AG09319 (cell line): ENCODE measurements at regions not wholly inside any gene's neighbourhood (a gene's known extent, or its start where the extent isn't known, plus 50 kb on each side); places are given as distances from the start of the nearest gene placed in this dataset.

Experiments
- DNase-seq: peaks from one replicate; pipeline ENCODE4 v3.0.0-alpha.2; 2010; ENCODE audit warnings: low read depth; ENCODE audit errors: extremely low read depth
- CTCF ChIP-seq: IDR thresholded peaks from 2 replicates; pipeline ENCODE4 v1.5.1; 2011; ENCODE audit warnings: low read depth, mild to moderate bottlenecking, inconsistent platforms, low read length, moderate library complexity

DNA sequence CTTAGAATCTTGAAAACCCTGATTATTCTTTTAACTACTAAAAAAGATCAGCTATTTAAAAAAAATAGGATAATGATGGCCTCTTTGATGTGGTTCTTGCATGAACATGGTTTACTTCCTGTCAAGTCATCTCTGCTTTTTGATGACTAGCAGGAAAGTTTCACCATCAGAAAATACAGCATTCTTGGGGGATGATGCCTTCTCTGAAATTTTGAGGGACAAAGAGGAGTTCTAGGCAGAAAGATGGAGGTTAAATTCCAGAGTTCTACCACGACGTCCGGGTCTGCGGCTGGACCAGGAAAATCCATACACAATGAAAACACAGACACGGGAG is 130.4 kb downstream of the OLIG3 start:
- DNase-seq, result no peak

GRCh38 chr6:137362878-137363804 is 131.1 kb downstream of the OLIG3 start:
- no peak for TF ChIP-seq CTCF
- no peak for DNase-seq

More for the DNA sequence above, 130.4 kb downstream of the OLIG3 start:
- TF ChIP-seq CTCF, result no peak

DNA sequence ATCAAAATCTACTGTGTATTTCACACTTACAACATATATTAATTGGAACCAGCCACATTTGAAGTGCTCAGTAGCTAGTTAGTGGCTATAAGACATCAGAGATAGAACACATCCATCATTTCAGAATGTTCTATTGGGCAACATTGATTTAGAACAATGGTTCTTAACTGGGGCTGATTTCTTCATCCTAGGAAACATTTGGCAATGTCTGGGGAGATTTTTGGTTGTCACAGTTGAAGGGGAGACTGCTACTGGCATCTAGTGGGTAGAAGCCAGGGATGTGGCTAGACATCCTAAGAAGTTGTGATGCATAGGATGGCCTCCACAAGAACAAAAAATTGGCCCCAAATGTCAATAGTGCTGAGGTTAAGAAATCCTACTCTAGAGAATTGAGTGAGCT is 132.5 kb downstream of the OLIG3 start:
- TF ChIP-seq CTCF, result no peak
- DNase-seq, result no peak

DNA sequence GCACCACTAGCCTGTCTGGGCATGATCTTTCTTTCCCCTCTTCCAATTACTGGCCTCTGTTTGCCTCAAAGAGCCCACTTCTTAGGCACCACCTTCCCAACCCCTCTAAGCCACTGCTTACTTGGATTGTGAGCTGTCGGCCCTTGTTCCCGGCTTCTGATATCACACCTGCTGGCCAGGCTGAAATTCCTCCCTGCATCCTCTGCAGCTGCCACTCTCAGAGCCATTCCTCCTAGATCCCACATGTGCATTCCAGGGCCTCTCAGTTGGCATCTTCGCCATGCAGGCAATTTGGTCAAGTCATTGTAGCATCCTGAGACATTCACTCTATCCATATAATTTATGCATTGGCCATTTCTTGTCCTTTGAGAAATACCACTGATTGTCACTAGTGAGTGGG is 135.9 kb downstream of the OLIG3 start:
- DNase-seq, result no peak
- TF ChIP-seq CTCF, result no peak

- DNase-seq, result no peak
- TF ChIP-seq CTCF, result no peak
Observed at GRCh38 chr6:137357948-137358266, 136.3 kb downstream of the OLIG3 start.

- TF ChIP-seq CTCF, result no peak
- DNase-seq, result no peak
Observed at GRCh38 chr6:137357263-137357947, 136.8 kb downstream of the OLIG3 start.

DNA sequence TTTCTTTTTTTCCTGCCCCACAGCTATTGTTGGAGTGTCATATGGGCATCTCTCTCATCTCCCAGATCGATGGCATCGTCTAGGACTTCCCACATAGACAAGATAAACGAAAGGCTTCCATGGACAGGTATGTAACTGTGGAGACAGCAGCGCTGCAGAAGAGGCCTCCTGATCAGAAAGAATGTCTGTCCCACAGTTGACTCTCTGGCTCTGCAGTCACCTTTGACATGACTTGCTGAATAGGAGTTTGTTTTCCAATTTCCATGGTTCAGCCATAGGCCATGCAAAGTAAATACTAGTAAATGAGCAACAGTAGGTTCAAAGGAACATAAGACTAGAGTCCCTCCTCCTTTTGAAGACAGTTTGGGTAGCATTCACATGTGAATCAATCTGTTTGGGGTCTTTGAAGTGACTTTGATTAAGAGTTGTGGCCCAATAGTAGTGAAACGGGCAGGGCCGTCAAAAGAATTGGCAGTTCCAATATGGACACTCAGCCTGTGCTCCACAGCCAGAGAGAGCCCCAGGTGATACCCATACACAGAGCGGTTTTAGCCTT is 134.7 kb upstream of the IFNGR1 start:
- DNase-seq, result no peak
- no peak for TF ChIP-seq CTCF
